SHP77 treated with DMSO at 0.1 percent for 48 hours (cell line): ENCODE measurements at regions not wholly inside any gene's neighbourhood (a gene's known extent, or its start where the extent isn't known, plus 50 kb on each side); places are given as distances from the start of the nearest gene placed in this dataset.

ENCODE experiments used
- DNase-seq: peaks from one replicate; lab custom pipeline; 2025; lab: John Stamatoyannopoulos, UW

- DNase-seq, result no peak
These were observed 108.4 kb downstream of the LYZL1 start for GRCh38 chr10:29397221-29397620.

- no peak for DNase-seq
These were observed 114.3 kb downstream of the LYZL1 start for GRCh38 chr10:29403208-29403607.

- no peak for DNase-seq
These were observed 118.5 kb downstream of the LYZL1 start for GRCh38 chr10:29407280-29407858.
